Natural killer cell (primary cell): ENCODE measurements at regions not wholly inside any gene's neighbourhood (a gene's known extent, or its start where the extent isn't known, plus 50 kb on each side); places are given as distances from the start of the nearest gene placed in this dataset.

ENCODE experiments used
- ATAC-seq, 3 donors: fragments of 150-1000 bp in 2 of 3; fragments of 200-7000 bp in 1 of 3; cut with Tn5 transposase; 1 replicate in 1 of 3; 2 replicates in 2 of 3; pipeline ENCODE4 v1.10.0; 2021; ENCODE audit warnings: mild to moderate bottlenecking in 2 of 3, moderate library complexity in 2 of 3
- DNase-seq, 2 donors: peaks; one replicate each; pipeline versions ENCODE4 v3.0.0 to v3.0.0-alpha.2; 2013 to 2021; ENCODE audit warnings: mixed read lengths in 1 of 2
- H3K27ac ChIP-seq: one replicate; pipeline ENCODE4 v1.5.1; 2013; ENCODE audit warnings: mild to moderate bottlenecking, low read length
- H3K27me3 ChIP-seq: one replicate; pipeline ENCODE4 v1.6.1; 2013; ENCODE audit warnings: low read length; ENCODE audit not compliant: control insufficient read depth, insufficient read depth
- H3K36me3 ChIP-seq: one replicate; pipeline ENCODE4 v1.6.1; 2013; ENCODE audit warnings: low read length; ENCODE audit not compliant: control insufficient read depth, insufficient read depth
- H3K4me1 ChIP-seq: one replicate; pipeline ENCODE4 v1.6.1; 2013; ENCODE audit warnings: low read length; ENCODE audit not compliant: control insufficient read depth, insufficient read depth
- H3K4me3 ChIP-seq: one replicate; pipeline ENCODE4 v1.5.1; 2013; ENCODE audit warnings: low read length
- H3K9me3 ChIP-seq: one replicate; pipeline ENCODE4 v1.6.1; 2013; ENCODE audit warnings: low read length; ENCODE audit not compliant: control insufficient read depth, insufficient read depth
- H3K27ac Mint-ChIP-seq, 2 donors: one replicate each; pipeline ENCODE4 v1.8.0; 2022; ENCODE audit warnings: mild to moderate bottlenecking in 2 of 2, mixed read lengths in 2 of 2, moderate library complexity in 1 of 2
- H3K27me3 Mint-ChIP-seq, 2 donors: one replicate each; pipeline ENCODE4 v1.8.0; 2022; ENCODE audit warnings: low read depth in 2 of 2, mixed read lengths in 2 of 2
- H3K36me3 Mint-ChIP-seq: one replicate; pipeline ENCODE4 v1.8.0; 2022; ENCODE audit warnings: mixed read lengths
- H3K4me1 Mint-ChIP-seq, 2 donors: one replicate each; pipeline ENCODE4 v1.8.0; 2022; ENCODE audit warnings: mixed read lengths in 2 of 2
- H3K4me3 Mint-ChIP-seq: one replicate; pipeline ENCODE4 v1.8.0; 2022; ENCODE audit warnings: mild to moderate bottlenecking, moderate library complexity, mixed read lengths
- H3K9me3 Mint-ChIP-seq, 2 donors: one replicate each; pipeline ENCODE4 v1.8.0; 2022; ENCODE audit warnings: mixed read lengths in 2 of 2
- WGBS: methylation state at CpG from one replicate; pipeline ENCODE4 v1.1.7; 2013; ENCODE audit warnings: missing lambda C conversion rate; ENCODE audit not compliant: insufficient coverage; 5-methylcytosine and 5-hydroxymethylcytosine counted together
- intact Hi-C: fragments of 100-400 bp; cut with micrococcal nuclease; formaldehyde crosslinking; loops from one replicate; pipeline ENCODE4 v1.14.2; 2022
- TF ChIP-seq, protein P1 (sequence below): fragments of 200-600 bp; IDR thresholded peaks from one replicate; pipeline ENCODE4 v1.8.0; 2022; ENCODE audit warnings: antibody characterized with exemption

- H3K9me3 Mint-ChIP-seq = no peaks in the 10 kb centered on the region
- Histone ChIP-seq H3K27me3 (no peaks in the 10 kb centered on the region), H3K27ac (no peak overlapping the region), H3K36me3 (no peaks in the 10 kb centered on the region), H3K9me3 (no peaks in the 10 kb centered on the region), H3K4me1 (no peaks in the 10 kb centered on the region), H3K4me3 (no peak overlapping the region)
- no peak overlapping the region for H3K4me3 Mint-ChIP-seq
- TF ChIP-seq, protein P1, sequence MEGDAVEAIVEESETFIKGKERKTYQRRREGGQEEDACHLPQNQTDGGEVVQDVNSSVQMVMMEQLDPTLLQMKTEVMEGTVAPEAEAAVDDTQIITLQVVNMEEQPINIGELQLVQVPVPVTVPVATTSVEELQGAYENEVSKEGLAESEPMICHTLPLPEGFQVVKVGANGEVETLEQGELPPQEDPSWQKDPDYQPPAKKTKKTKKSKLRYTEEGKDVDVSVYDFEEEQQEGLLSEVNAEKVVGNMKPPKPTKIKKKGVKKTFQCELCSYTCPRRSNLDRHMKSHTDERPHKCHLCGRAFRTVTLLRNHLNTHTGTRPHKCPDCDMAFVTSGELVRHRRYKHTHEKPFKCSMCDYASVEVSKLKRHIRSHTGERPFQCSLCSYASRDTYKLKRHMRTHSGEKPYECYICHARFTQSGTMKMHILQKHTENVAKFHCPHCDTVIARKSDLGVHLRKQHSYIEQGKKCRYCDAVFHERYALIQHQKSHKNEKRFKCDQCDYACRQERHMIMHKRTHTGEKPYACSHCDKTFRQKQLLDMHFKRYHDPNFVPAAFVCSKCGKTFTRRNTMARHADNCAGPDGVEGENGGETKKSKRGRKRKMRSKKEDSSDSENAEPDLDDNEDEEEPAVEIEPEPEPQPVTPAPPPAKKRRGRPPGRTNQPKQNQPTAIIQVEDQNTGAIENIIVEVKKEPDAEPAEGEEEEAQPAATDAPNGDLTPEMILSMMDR = no peak
- H3K27me3 Mint-ChIP-seq = peaks cover 0 to 6% of the 10 kb centered on the region in 2 donors
- DNase-seq (no peak), ATAC-seq (no peak)
- H3K27ac Mint-ChIP-seq = no peak overlapping the region
- H3K36me3 Mint-ChIP-seq = no peaks in the 10 kb centered on the region
- intact Hi-C loops = no loop called here
- no peaks in the 10 kb centered on the region for H3K4me1 Mint-ChIP-seq
Observed at GRCh38 chrX:121102101-121102500, 54.7 kb downstream of the GLUD2 start.

GRCh38 chrX:121103381-121103780, 56.0 kb downstream of the GLUD2 start:
- peaks cover 0 to 6% of the 10 kb centered on the region in 2 donors for H3K27me3 Mint-ChIP-seq

GRCh38 chrX:121106484-121107235, 59.2 kb downstream of the GLUD2 start:
- Histone ChIP-seq H3K4me1 (no peaks in the 10 kb centered on the region), H3K27ac (no peak overlapping the region), H3K9me3 (no peaks in the 10 kb centered on the region), H3K36me3 (no peaks in the 10 kb centered on the region), H3K27me3 (no peaks in the 10 kb centered on the region), H3K4me3 (no peak overlapping the region)
- ATAC-seq = no peak
- TF ChIP-seq, protein P1 = no peak
- Mint-ChIP-seq H3K27ac (no peak overlapping the region), H3K4me1 (no peaks in the 10 kb centered on the region), H3K4me3 (no peak overlapping the region), H3K36me3 (no peaks in the 10 kb centered on the region), H3K9me3 (no peaks in the 10 kb centered on the region), H3K27me3 (peaks cover 0 to 6% of the 10 kb centered on the region in 2 donors)
- intact Hi-C loops = no loop called here
- 67% methylated on average over 3 of the region's 7 CpGs for WGBS
- DNase-seq = no peak

More at GRCh38 chrX:121103381-121103780, 56.0 kb downstream of the GLUD2 start:
- H3K36me3 ChIP-seq = no peaks in the 10 kb centered on the region
- intact Hi-C loops = no loop called here
- no peak overlapping the region for H3K27ac ChIP-seq
- TF ChIP-seq, protein P1 = no peak
- H3K4me1 ChIP-seq = no peaks in the 10 kb centered on the region
- no peaks in the 10 kb centered on the region for H3K27me3 ChIP-seq
- H3K9me3 ChIP-seq = no peaks in the 10 kb centered on the region
- no peaks in the 10 kb centered on the region for H3K4me1 Mint-ChIP-seq
- ATAC-seq (no peak), DNase-seq (no peak)
- no peaks in the 10 kb centered on the region for H3K36me3 Mint-ChIP-seq
- H3K27ac Mint-ChIP-seq = no peak overlapping the region
- no peaks in the 10 kb centered on the region for H3K9me3 Mint-ChIP-seq
- no peak overlapping the region for H3K4me3 ChIP-seq
- H3K4me3 Mint-ChIP-seq = no peak overlapping the region

DNA sequence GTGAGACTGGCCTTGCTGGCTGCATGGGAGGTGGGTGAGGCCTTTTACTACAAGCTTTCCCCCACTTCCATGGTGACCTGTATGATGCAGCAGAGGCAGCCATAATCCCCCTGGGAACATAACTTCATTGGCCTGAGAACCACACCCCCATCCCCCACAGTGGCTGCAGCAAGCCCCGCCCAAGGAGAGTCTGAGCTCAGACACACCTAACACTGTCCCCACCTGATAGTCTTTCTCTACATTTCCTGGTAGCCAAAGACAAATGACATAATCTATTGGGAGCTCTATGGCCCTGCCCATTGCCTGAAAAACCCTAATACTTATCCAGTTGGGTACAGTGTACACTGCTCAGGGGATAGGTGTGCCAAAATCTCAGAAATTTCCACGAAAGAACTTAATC, 62.6 kb downstream of the GLUD2 start:
- H3K4me1 ChIP-seq = no peaks in the 10 kb centered on the region
- no peak overlapping the region for H3K4me3 Mint-ChIP-seq
- no peaks in the 10 kb centered on the region for H3K4me1 Mint-ChIP-seq
- H3K4me3 ChIP-seq = no peak overlapping the region
- no peaks in the 10 kb centered on the region for H3K27me3 Mint-ChIP-seq
- DNase-seq (no peak), ATAC-seq (no peak)
- H3K36me3 ChIP-seq = no peaks in the 10 kb centered on the region
- intact Hi-C loops = no loop called here
- H3K9me3 Mint-ChIP-seq = no peaks in the 10 kb centered on the region
- H3K27me3 ChIP-seq = no peaks in the 10 kb centered on the region
- TF ChIP-seq, protein P1 = no peak
- WGBS = 100% methylated on average over 1 of the region's 2 CpGs
- H3K27ac ChIP-seq = no peak overlapping the region
- no peak overlapping the region for H3K27ac Mint-ChIP-seq
- no peaks in the 10 kb centered on the region for H3K36me3 Mint-ChIP-seq
- H3K9me3 ChIP-seq = no peaks in the 10 kb centered on the region
